H9 (cell line): ENCODE measurements at regions not wholly inside any gene's neighbourhood (a gene's known extent, or its start where the extent isn't known, plus 50 kb on each side); places are given as distances from the start of the nearest gene placed in this dataset.

Experiments used
- DNase-seq: peaks from one replicate; pipeline ENCODE4 v3.0.0-alpha.2; 2017
- H2AFZ ChIP-seq: one replicate; pipeline ENCODE4 v1.6.1; 2013; ENCODE audit warnings: mild to moderate bottlenecking, low read length, control low read depth, moderate library complexity
- H2AK5ac ChIP-seq: 2 replicates; pipeline ENCODE4 v1.6.1; 2013; ENCODE audit warnings: low read length, control low read depth, mixed read lengths; ENCODE audit not compliant: insufficient read length
- H2BK120ac ChIP-seq: one replicate; pipeline ENCODE4 v1.6.1; 2013; ENCODE audit warnings: low read depth, mild to moderate bottlenecking, low read length, control low read depth, inconsistent platforms; ENCODE audit not compliant: poor library complexity, severe bottlenecking
- H2BK12ac ChIP-seq: 2 replicates; pipeline ENCODE4 v1.6.1; 2013; ENCODE audit warnings: low read length, control low read depth, mixed read lengths, low read depth; ENCODE audit not compliant: insufficient read length
- H2BK15ac ChIP-seq: 2 replicates; pipeline ENCODE4 v1.6.1; 2013; ENCODE audit warnings: low read depth, low read length, control low read depth
- H2BK20ac ChIP-seq: one replicate; pipeline ENCODE4 v1.6.1; 2013; ENCODE audit warnings: low read depth, mild to moderate bottlenecking, low read length, control low read depth, inconsistent platforms; ENCODE audit not compliant: poor library complexity, severe bottlenecking
- H2BK5ac ChIP-seq: 2 replicates; pipeline ENCODE4 v1.6.1; 2013; ENCODE audit warnings: low read length, control low read depth, mixed read lengths; ENCODE audit not compliant: insufficient read length
- H3K14ac ChIP-seq: 2 replicates; pipeline ENCODE4 v1.6.1; 2013; ENCODE audit warnings: low read length, control low read depth; ENCODE audit not compliant: insufficient read depth
- H3K18ac ChIP-seq: 2 replicates; pipeline ENCODE4 v1.6.1; 2013; ENCODE audit warnings: low read depth, mild to moderate bottlenecking, mixed read lengths, low read length, control low read depth; ENCODE audit not compliant: insufficient read length
- H3K23ac ChIP-seq: 2 replicates; pipeline ENCODE4 v1.6.1; 2013; ENCODE audit warnings: low read length, control low read depth, mixed read lengths, low read depth; ENCODE audit not compliant: insufficient read length
- H3K23me2 ChIP-seq: 2 replicates; pipeline ENCODE4 v1.6.1; 2013; ENCODE audit warnings: low read depth, mild to moderate bottlenecking, mixed read lengths, low read length, control low read depth; ENCODE audit not compliant: insufficient read length, poor library complexity, severe bottlenecking
- H3K27ac ChIP-seq: 2 replicates; pipeline ENCODE4 v1.5.1; 2013; ENCODE audit warnings: low read length, control low read depth, mixed read lengths, low read depth; ENCODE audit not compliant: insufficient read length
- H3K27me3 ChIP-seq: 2 replicates; pipeline ENCODE4 v1.6.1; 2013; ENCODE audit warnings: low read length, control low read depth, inconsistent platforms; ENCODE audit not compliant: insufficient read depth
- H3K4ac ChIP-seq: 2 replicates; pipeline ENCODE4 v1.6.1; 2013; ENCODE audit warnings: low read depth, mild to moderate bottlenecking, control low read depth, inconsistent platforms, low read length, moderate library complexity
- H3K4me1 ChIP-seq: 2 replicates; pipeline ENCODE4 v1.6.1; 2013; ENCODE audit warnings: low read length, control low read depth, inconsistent platforms; ENCODE audit not compliant: insufficient read depth
- H3K4me2 ChIP-seq: 2 replicates; pipeline ENCODE4 v1.6.1; 2013; ENCODE audit warnings: low read length, control low read depth, mixed read lengths; ENCODE audit not compliant: insufficient read length, insufficient read depth
- H3K56ac ChIP-seq: 2 replicates; pipeline ENCODE4 v1.6.1; 2013; ENCODE audit warnings: low read depth, mild to moderate bottlenecking, mixed read lengths, low read length, control low read depth; ENCODE audit not compliant: insufficient read length
- H3K79me1 ChIP-seq: 2 replicates; pipeline ENCODE4 v1.6.1; 2013; ENCODE audit warnings: low read depth, mild to moderate bottlenecking, moderate library complexity, low read length, control low read depth, inconsistent platforms; ENCODE audit not compliant: insufficient read depth, poor library complexity, severe bottlenecking
- H3K79me2 ChIP-seq: 2 replicates; pipeline ENCODE4 v1.6.1; 2013; ENCODE audit warnings: low read length, control low read depth, inconsistent platforms; ENCODE audit not compliant: insufficient read depth
- H3K9ac ChIP-seq: 2 replicates; pipeline ENCODE4 v1.6.1; 2013; ENCODE audit warnings: low read length, control low read depth, mixed read lengths; ENCODE audit not compliant: insufficient read length; ENCODE audit errors: extremely low read depth
- H3K9me3 ChIP-seq: one replicate; pipeline ENCODE4 v1.6.1; 2013; ENCODE audit warnings: low read depth, low read length, inconsistent platforms; ENCODE audit not compliant: control insufficient read depth
- H3T11ph ChIP-seq: one replicate; pipeline ENCODE4 v1.6.1; 2013; ENCODE audit warnings: mild to moderate bottlenecking, low read length, control low read depth, inconsistent platforms
- H4K20me1 ChIP-seq: one replicate; pipeline ENCODE4 v1.6.1; 2013; ENCODE audit not compliant: control insufficient read depth, insufficient read length, insufficient read depth
- H4K5ac ChIP-seq: 2 replicates; pipeline ENCODE4 v1.6.1; 2013; ENCODE audit warnings: low read depth, mild to moderate bottlenecking, mixed read lengths, low read length, control low read depth; ENCODE audit not compliant: insufficient read length
- H4K8ac ChIP-seq: replicated peaks from 2 replicates; pipeline ENCODE4 v1.6.1; 2013; ENCODE audit warnings: low read length, control low read depth, mixed read lengths, low read depth; ENCODE audit not compliant: insufficient read length
- H4K91ac ChIP-seq: 2 replicates; pipeline ENCODE4 v1.6.1; 2013; ENCODE audit warnings: low read depth, mild to moderate bottlenecking, moderate library complexity, mixed read lengths, low read length, control low read depth; ENCODE audit not compliant: insufficient read length
- H3K27ac Mint-ChIP-seq, 3 experiments: 2 replicates in 2 of 3; 3 replicates in 1 of 3; pipeline ENCODE4 v1.8.0; 2020 to 2021; ENCODE audit warnings: mixed read lengths in 3 of 3, mild to moderate bottlenecking in 1 of 3, moderate library complexity in 1 of 3
- H3K27me3 Mint-ChIP-seq: 2 replicates; pipeline ENCODE4 v1.8.0; 2021; ENCODE audit warnings: low read depth, mild to moderate bottlenecking, moderate library complexity, mixed read lengths
- H3K36me3 Mint-ChIP-seq, 3 experiments: 2 replicates in 2 of 3; 3 replicates in 1 of 3; pipeline ENCODE4 v1.8.0; 2020 to 2021; ENCODE audit warnings: low read depth in 3 of 3, mixed read lengths in 3 of 3; ENCODE audit not compliant: insufficient read depth in 1 of 3
- H3K4me1 Mint-ChIP-seq, 2 experiments: 2 replicates each; pipeline ENCODE4 v1.8.0; 2020; ENCODE audit warnings: mixed read lengths in 2 of 2
- H3K4me3 Mint-ChIP-seq, 2 experiments: 2 replicates in 1 of 2; 3 replicates in 1 of 2; pipeline ENCODE4 v1.8.0; 2020 to 2021; ENCODE audit warnings: mild to moderate bottlenecking in 2 of 2, mixed read lengths in 2 of 2, moderate library complexity in 1 of 2
- H3K9me3 Mint-ChIP-seq, 2 experiments: 2 replicates in 1 of 2; 3 replicates in 1 of 2; pipeline ENCODE4 v1.8.0; 2020; ENCODE audit warnings: mild to moderate bottlenecking in 2 of 2, mixed read lengths in 2 of 2, moderate library complexity in 1 of 2
- CTCF ChIP-seq: fragments of 200-600 bp; sonication (generic); conservative IDR thresholded peaks from 3 replicates; pipeline ENCODE4 v1.8.0; 2021; ENCODE audit warnings: antibody characterized with exemption, mild to moderate bottlenecking
- WGBS: extraction: QIAGEN DNeasy Blood & Tissue Kit; methylation state at CpG from one replicate; pipeline ENCODE4 v1.1.7; 2013; ENCODE audit warnings: missing lambda C conversion rate, low lambda C conversion rate, mixed read lengths; ENCODE audit not compliant: insufficient read length; ENCODE audit errors: extremely low coverage; 5-methylcytosine and 5-hydroxymethylcytosine counted together

- DNase-seq, result no peak
- no peak for TF ChIP-seq CTCF
- no peak overlapping the region for H2AFZ ChIP-seq
- H4K20me1 ChIP-seq, result no peaks in the 10 kb centered on the region
- H3K4me1 ChIP-seq, result peaks cover 2% of the 10 kb centered on the region; the same call in 1 of the 2 replicates
- no peak overlapping the region for H3K9ac ChIP-seq
- H3K79me2 ChIP-seq, result peaks cover 2% of the 10 kb centered on the region; the same call in 1 of the 2 replicates
- no CpG with 5 or more reads among the region's 5 CpGs for WGBS
- H2BK12ac ChIP-seq, result no peak overlapping the region
- H3K14ac ChIP-seq, result no peak overlapping the region
- H2BK15ac ChIP-seq, result no peak overlapping the region
- H3K4ac ChIP-seq, result no peak overlapping the region
- H3K4me2 ChIP-seq, result no peak overlapping the region
- no peaks in the 10 kb centered on the region for H3K9me3 Mint-ChIP-seq
- H3K27ac Mint-ChIP-seq, result no peak overlapping the region
- H3K23ac ChIP-seq, result no peak overlapping the region
- H2BK5ac ChIP-seq, result no peak overlapping the region
- H3K27ac ChIP-seq, result no peak overlapping the region
- H4K8ac ChIP-seq, result no peak overlapping the region
- H3K56ac ChIP-seq, result no peak overlapping the region
- H2BK120ac ChIP-seq, result no peak overlapping the region
- H3K18ac ChIP-seq, result no peak overlapping the region
- H3K36me3 Mint-ChIP-seq, result no peaks in the 10 kb centered on the region
- no peak overlapping the region for H2BK20ac ChIP-seq
- no peak overlapping the region for H2AK5ac ChIP-seq
- no peaks in the 10 kb centered on the region for H3K9me3 ChIP-seq
- H3K27me3 Mint-ChIP-seq, result no peaks in the 10 kb centered on the region
- no peaks in the 10 kb centered on the region for H3K27me3 ChIP-seq
- H3K79me1 ChIP-seq, result no peaks in the 10 kb centered on the region
- no peak overlapping the region for H3K4me3 Mint-ChIP-seq
- H4K91ac ChIP-seq, result no peak overlapping the region
- peaks cover 11 to 12% of the 10 kb centered on the region in 2 experiments for H3K4me1 Mint-ChIP-seq
- H3K23me2 ChIP-seq, result no peaks in the 10 kb centered on the region
- no peak overlapping the region for H3T11ph ChIP-seq
- H4K5ac ChIP-seq, result no peak overlapping the region
These were observed 319.8 kb downstream of the TDRD15 start for GRCh38 chr2:21443494-21444105.
